CD4-positive, alpha-beta memory T cell (primary cell): ENCODE measurements at regions not wholly inside any gene's neighbourhood (a gene's known extent, or its start where the extent isn't known, plus 50 kb on each side); places are given as distances from the start of the nearest gene placed in this dataset.

Experiments used
- CTCF ChIA-PET: fragments of 350-600 bp; sonication (Branson Sonifier 250); formaldehyde crosslinking; loops from one replicate; lab custom pipeline; 2021; ENCODE audit warnings: inconsistent platforms; ENCODE audit not compliant: partially characterized antibody; lab: Charles Lee
- POLR2A ChIA-PET: fragments of 350-600 bp; sonication (Branson Sonifier 250); formaldehyde crosslinking; loops from one replicate; lab custom pipeline; 2021; ENCODE audit not compliant: partially characterized antibody; lab: Charles Lee
- DNase-seq, 5 donors: peaks; one replicate each; pipeline versions ENCODE4 v3.0.0 to v3.0.0-alpha.2; 2020 to 2022; ENCODE audit warnings: mixed read lengths in 1 of 5
- H3K27ac ChIP-seq: one replicate; pipeline ENCODE4 v1.7.0; 2013; ENCODE audit warnings: low read depth, low read length
- H3K27me3 ChIP-seq: 2 replicates; pipeline ENCODE4 v1.7.0; 2013; ENCODE audit warnings: mild to moderate bottlenecking, low read length, moderate library complexity; ENCODE audit not compliant: insufficient read depth
- H3K36me3 ChIP-seq: 2 replicates; pipeline ENCODE4 v1.7.0; 2013; ENCODE audit warnings: mild to moderate bottlenecking, low read length, moderate library complexity; ENCODE audit not compliant: insufficient read depth
- H3K4me1 ChIP-seq: 2 replicates; pipeline ENCODE4 v1.7.0; 2013; ENCODE audit warnings: mild to moderate bottlenecking, low read length, moderate library complexity; ENCODE audit not compliant: insufficient read depth
- H3K4me3 ChIP-seq, 2 donors: one replicate each; pipeline ENCODE4 v1.7.0; 2013; ENCODE audit warnings: low read length in 2 of 2, mild to moderate bottlenecking in 1 of 2
- H3K9me3 ChIP-seq, 2 donors: one replicate each; pipeline ENCODE4 v1.7.0; 2013; ENCODE audit warnings: low read length in 2 of 2, control low read depth in 1 of 2; ENCODE audit not compliant: control insufficient read depth in 1 of 2
- H3K27ac Mint-ChIP-seq, 7 donors: one replicate each; pipeline ENCODE4 v1.8.0; 2020 to 2021; ENCODE audit warnings: mixed read lengths in 7 of 7, mild to moderate bottlenecking in 6 of 7, inconsistent platforms in 3 of 7, moderate library complexity in 3 of 7
- H3K27me3 Mint-ChIP-seq, 2 donors: one replicate each; pipeline ENCODE4 v1.8.0; 2020 to 2021; ENCODE audit warnings: mixed read lengths in 2 of 2
- H3K36me3 Mint-ChIP-seq, 2 donors: one replicate each; pipeline ENCODE4 v1.8.0; 2020 to 2021; ENCODE audit warnings: mixed read lengths in 2 of 2, inconsistent platforms in 1 of 2, mild to moderate bottlenecking in 1 of 2
- H3K4me1 Mint-ChIP-seq, 4 donors: one replicate each; pipeline ENCODE4 v1.8.0; 2020 to 2021; ENCODE audit warnings: mixed read lengths in 4 of 4, mild to moderate bottlenecking in 1 of 4
- H3K4me3 Mint-ChIP-seq, 8 donors: one replicate each; pipeline ENCODE4 v1.8.0; 2020 to 2021; ENCODE audit warnings: mixed read lengths in 8 of 8, mild to moderate bottlenecking in 7 of 8, moderate library complexity in 6 of 8, inconsistent platforms in 3 of 8
- H3K9me3 Mint-ChIP-seq, 8 donors: one replicate each; pipeline ENCODE4 v1.8.0; 2020 to 2021; ENCODE audit warnings: mixed read lengths in 8 of 8, mild to moderate bottlenecking in 5 of 8, inconsistent platforms in 3 of 8, moderate library complexity in 1 of 8
- intact Hi-C: fragments of 100-400 bp; cut with micrococcal nuclease; formaldehyde crosslinking; loops from one replicate; pipeline ENCODE4 v1.15.1; 2023

- POLR2A ChIA-PET, result no interaction called here
- Histone ChIP-seq H3K9me3 (peaks cover 0 to 3% of the 10 kb centered on the region in 2 donors), H3K27ac (no peak overlapping the region), H3K4me3 (no peak overlapping the region), H3K4me1 (no peaks in the 10 kb centered on the region), H3K27me3 (no peaks in the 10 kb centered on the region), H3K36me3 (no peaks in the 10 kb centered on the region)
- Mint-ChIP-seq H3K36me3 (peaks cover 1 to 8% of the 10 kb centered on the region in 2 donors), H3K9me3 (peaks cover 3 to 19% (median 12%) of the 10 kb centered on the region in 8 donors), H3K4me1 (no peaks in the 10 kb centered on the region), H3K27me3 (peaks cover 2 to 4% of the 10 kb centered on the region in 2 donors), H3K27ac (no peak overlapping the region), H3K4me3 (no peak overlapping the region)
- DNase-seq, result no peak
- CTCF ChIA-PET, result no interaction called here
- intact Hi-C loops, result no loop called here
Observed at GRCh38 chr5:35456506-35456905, 161.2 kb upstream of the SPEF2 start.

GRCh38 chr5:35454011-35454525, 163.6 kb upstream of the SPEF2 start:
- intact Hi-C loops, result no loop called here
- H3K9me3 ChIP-seq, result peaks cover 0 to 3% of the 10 kb centered on the region in 2 donors
- no peaks in the 10 kb centered on the region for H3K27me3 ChIP-seq
- H3K27ac ChIP-seq, result no peak overlapping the region
- CTCF ChIA-PET, result interaction anchor here (0.5 kb wide), 1 partner anchor 8 kb away, joined by 3 read pairs; no protein-coding TSS in a partner anchor
- H3K4me3 Mint-ChIP-seq, result no peak overlapping the region
- H3K36me3 Mint-ChIP-seq, result peaks cover 1 to 8% of the 10 kb centered on the region in 2 donors
- H3K4me1 ChIP-seq, result no peaks in the 10 kb centered on the region
- no peaks in the 10 kb centered on the region for H3K4me1 Mint-ChIP-seq
- H3K9me3 Mint-ChIP-seq, result peaks cover 3 to 31% (median 25%) of the 10 kb centered on the region in 8 donors
- H3K36me3 ChIP-seq, result no peaks in the 10 kb centered on the region
- no peak for DNase-seq
- H3K27me3 Mint-ChIP-seq, result peaks cover 2 to 4% of the 10 kb centered on the region in 2 donors
- no peak overlapping the region for H3K27ac Mint-ChIP-seq
- POLR2A ChIA-PET, result no interaction called here
- no peak overlapping the region for H3K4me3 ChIP-seq

GRCh38 chr5:35443803-35444595, 173.7 kb upstream of the SPEF2 start:
- no peak overlapping the region for H3K27ac Mint-ChIP-seq
- Histone ChIP-seq H3K27me3 (no peaks in the 10 kb centered on the region), H3K4me3 (no peak overlapping the region), H3K4me1 (no peaks in the 10 kb centered on the region), H3K27ac (no peak overlapping the region), H3K36me3 (no peaks in the 10 kb centered on the region), H3K9me3 (no peaks in the 10 kb centered on the region)
- no peak overlapping the region for H3K4me3 Mint-ChIP-seq
- H3K27me3 Mint-ChIP-seq, result peaks cover 17 to 23% of the 10 kb centered on the region in 2 donors
- H3K4me1 Mint-ChIP-seq, result no peaks in the 10 kb centered on the region
- ChIA-PET POLR2A (no interaction called here), CTCF (no interaction called here)
- peaks cover 1 to 15% (median 10%) of the 10 kb centered on the region in 8 donors for H3K9me3 Mint-ChIP-seq
- H3K36me3 Mint-ChIP-seq, result no peaks in the 10 kb centered on the region
- intact Hi-C loops, result no loop called here
- no peak for DNase-seq

- no peaks in the 10 kb centered on the region for H3K27me3 ChIP-seq
- ChIA-PET POLR2A (no interaction called here), CTCF (no interaction called here)
- Mint-ChIP-seq H3K4me1 (no peaks in the 10 kb centered on the region), H3K9me3 (peaks cover 0 to 17% (median 8%) of the 10 kb centered on the region in 8 donors), H3K36me3 (no peaks in the 10 kb centered on the region), H3K4me3 (no peak overlapping the region), H3K27me3 (peaks cover 26% of the 10 kb centered on the region in 2 donors), H3K27ac (no peak overlapping the region)
- no peaks in the 10 kb centered on the region for H3K36me3 ChIP-seq
- no peak overlapping the region for H3K4me3 ChIP-seq
- intact Hi-C loops, result no loop called here
- H3K27ac ChIP-seq, result no peak overlapping the region
- H3K9me3 ChIP-seq, result no peaks in the 10 kb centered on the region
- DNase-seq, result no peak
- H3K4me1 ChIP-seq, result no peaks in the 10 kb centered on the region
Observed at GRCh38 chr5:35442885-35443639, 174.6 kb upstream of the SPEF2 start.

- H3K27me3 ChIP-seq, result no peaks in the 10 kb centered on the region
- Mint-ChIP-seq H3K4me1 (no peaks in the 10 kb centered on the region), H3K27me3 (peaks cover 24 to 25% of the 10 kb centered on the region in 2 donors), H3K9me3 (peaks cover 0 to 15% (median 3%) of the 10 kb centered on the region in 8 donors), H3K4me3 (no peak overlapping the region), H3K36me3 (no peaks in the 10 kb centered on the region), H3K27ac (no peak overlapping the region)
- no peak overlapping the region for H3K4me3 ChIP-seq
- no peaks in the 10 kb centered on the region for H3K36me3 ChIP-seq
- no peaks in the 10 kb centered on the region for H3K4me1 ChIP-seq
- no peak overlapping the region for H3K27ac ChIP-seq
- CTCF ChIA-PET, result no interaction called here
- no peak for DNase-seq
- intact Hi-C loops, result no loop called here
- POLR2A ChIA-PET, result no interaction called here
- no peaks in the 10 kb centered on the region for H3K9me3 ChIP-seq
Observed at GRCh38 chr5:35440409-35440808, 177.3 kb upstream of the SPEF2 start.

- no peaks in the 10 kb centered on the region for H3K9me3 ChIP-seq
- H3K36me3 Mint-ChIP-seq, result no peaks in the 10 kb centered on the region
- H3K4me1 Mint-ChIP-seq, result no peaks in the 10 kb centered on the region
- H3K27me3 ChIP-seq, result peaks cover 3% of the 10 kb centered on the region
- ChIA-PET POLR2A (no interaction called here), CTCF (no interaction called here)
- H3K36me3 ChIP-seq, result no peaks in the 10 kb centered on the region
- H3K27me3 Mint-ChIP-seq, result peaks cover 26 to 29% of the 10 kb centered on the region in 2 donors
- H3K9me3 Mint-ChIP-seq, result peaks cover 0 to 9% (median 3%) of the 10 kb centered on the region in 8 donors
- H3K4me3 ChIP-seq, result no peak overlapping the region
- no peak overlapping the region for H3K4me3 Mint-ChIP-seq
- DNase-seq, result no peak
- H3K27ac ChIP-seq, result no peak overlapping the region
- no peaks in the 10 kb centered on the region for H3K4me1 ChIP-seq
- H3K27ac Mint-ChIP-seq, result no peak overlapping the region
- intact Hi-C loops, result no loop called here
Observed at GRCh38 chr5:35438786-35439185, 178.9 kb upstream of the SPEF2 start.

- Histone ChIP-seq H3K9me3 (no peaks in the 10 kb centered on the region), H3K4me1 (no peaks in the 10 kb centered on the region), H3K36me3 (no peaks in the 10 kb centered on the region), H3K27me3 (peaks cover 3% of the 10 kb centered on the region), H3K27ac (no peak overlapping the region), H3K4me3 (no peak overlapping the region)
- Mint-ChIP-seq H3K27me3 (peaks cover 26 to 29% of the 10 kb centered on the region in 2 donors), H3K4me3 (no peak overlapping the region), H3K27ac (no peak overlapping the region), H3K9me3 (peaks cover 0 to 9% (median 3%) of the 10 kb centered on the region in 8 donors), H3K4me1 (no peaks in the 10 kb centered on the region), H3K36me3 (no peaks in the 10 kb centered on the region)
- intact Hi-C loops, result no loop called here
- DNase-seq, result no peak
- ChIA-PET CTCF (no interaction called here), POLR2A (no interaction called here)
Observed at GRCh38 chr5:35438288-35438687, 179.4 kb upstream of the SPEF2 start.
